Prostate gland (tissue), 2 donors: ENCODE measurements at regions not wholly inside any gene's neighbourhood (a gene's known extent, or its start where the extent isn't known, plus 50 kb on each side); places are given as distances from the start of the nearest gene placed in this dataset.

Experiments used
- POLR2A ChIP-seq: fragments of 450-650 bp; IDR thresholded peaks from one replicate; pipeline ENCODE4 v1.6.1; 2016; ENCODE audit warnings: antibody characterized with exemption, mild to moderate bottlenecking
- POLR2AphosphoS5 ChIP-seq: sonication (generic); formaldehyde crosslinking; IDR thresholded peaks from one replicate; pipeline ENCODE4 v1.6.1; 2017; ENCODE audit warnings: antibody characterized with exemption
- TF ChIP-seq, protein P1 (sequence below), 4 experiments: fragments of 200-600 bp in 2 of 4; fragments of 450-650 bp in 2 of 4; sonication (generic) in 2 of 4; IDR thresholded peaks; 1 replicate in 3 of 4; 2 replicates in 1 of 4; pipeline ENCODE4 v1.5.1; 2016 to 2019; ENCODE audit warnings: antibody characterized with exemption in 4 of 4, mild to moderate bottlenecking in 2 of 4, moderate library complexity in 2 of 4

DNA sequence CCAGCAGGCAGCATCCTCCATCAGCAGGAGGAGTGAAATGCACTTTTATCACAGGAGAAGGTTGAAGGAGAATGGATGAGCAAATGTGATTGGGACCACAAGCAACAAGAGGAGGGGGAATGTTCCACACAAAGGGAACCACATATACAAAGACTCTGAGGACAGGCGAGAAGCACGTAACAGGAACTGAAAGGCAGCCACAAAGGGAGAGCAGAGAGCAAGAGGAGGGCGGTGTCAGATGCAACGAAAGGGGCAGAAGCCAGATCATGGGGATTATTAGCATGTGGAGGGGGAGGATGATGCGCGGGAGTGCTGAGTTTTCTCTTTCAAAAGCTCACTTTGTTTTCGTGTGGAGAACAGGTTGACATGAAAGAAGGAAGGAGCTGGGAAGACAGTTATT lies 241.1 kb downstream of the SPTSSA start:
- TF ChIP-seq, protein P1, sequence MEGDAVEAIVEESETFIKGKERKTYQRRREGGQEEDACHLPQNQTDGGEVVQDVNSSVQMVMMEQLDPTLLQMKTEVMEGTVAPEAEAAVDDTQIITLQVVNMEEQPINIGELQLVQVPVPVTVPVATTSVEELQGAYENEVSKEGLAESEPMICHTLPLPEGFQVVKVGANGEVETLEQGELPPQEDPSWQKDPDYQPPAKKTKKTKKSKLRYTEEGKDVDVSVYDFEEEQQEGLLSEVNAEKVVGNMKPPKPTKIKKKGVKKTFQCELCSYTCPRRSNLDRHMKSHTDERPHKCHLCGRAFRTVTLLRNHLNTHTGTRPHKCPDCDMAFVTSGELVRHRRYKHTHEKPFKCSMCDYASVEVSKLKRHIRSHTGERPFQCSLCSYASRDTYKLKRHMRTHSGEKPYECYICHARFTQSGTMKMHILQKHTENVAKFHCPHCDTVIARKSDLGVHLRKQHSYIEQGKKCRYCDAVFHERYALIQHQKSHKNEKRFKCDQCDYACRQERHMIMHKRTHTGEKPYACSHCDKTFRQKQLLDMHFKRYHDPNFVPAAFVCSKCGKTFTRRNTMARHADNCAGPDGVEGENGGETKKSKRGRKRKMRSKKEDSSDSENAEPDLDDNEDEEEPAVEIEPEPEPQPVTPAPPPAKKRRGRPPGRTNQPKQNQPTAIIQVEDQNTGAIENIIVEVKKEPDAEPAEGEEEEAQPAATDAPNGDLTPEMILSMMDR (IDR thresholded peaks at IDR 0.05): no peak
- TF ChIP-seq POLR2A (no peak), POLR2AphosphoS5 (no peak)
